Fibroblast of gingiva (primary cell): ENCODE measurements at regions not wholly inside any gene's neighbourhood (a gene's known extent, or its start where the extent isn't known, plus 50 kb on each side); places are given as distances from the start of the nearest gene placed in this dataset.
A peak's percentile ranks its signal among the peaks of the same experiment; 100 is the strongest.
"Not testable (repeated sequence)": the region's sequence is repeated elsewhere in the genome, so short reads cannot be mapped to it uniquely, and the experiment has no call there.

Experiments used
- DNase-seq: peaks from one replicate; pipeline ENCODE4 v3.0.0-alpha.2; 2011; ENCODE audit warnings: low read depth

DNA sequence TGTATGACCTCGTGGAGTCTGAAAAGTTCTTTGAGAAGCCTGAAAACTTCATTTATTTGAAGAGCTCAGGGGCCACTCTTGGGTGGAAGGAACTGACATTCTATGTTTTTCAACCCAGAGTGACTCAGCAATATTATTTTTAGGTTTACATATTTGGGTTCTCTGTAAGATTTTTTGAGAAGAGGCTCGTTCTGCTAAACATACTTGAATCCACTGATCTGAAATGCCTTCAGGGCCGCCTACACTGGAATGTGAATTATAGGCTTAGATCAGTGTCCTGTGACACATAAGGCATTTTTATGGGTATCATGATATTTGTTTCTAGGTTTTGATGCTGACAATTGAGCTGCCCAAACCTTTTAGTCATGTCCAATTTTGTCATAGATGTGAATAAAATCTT lies 86.2 kb downstream of the PSAT1 start:
- peak; percentile 11 for DNase-seq

DNA sequence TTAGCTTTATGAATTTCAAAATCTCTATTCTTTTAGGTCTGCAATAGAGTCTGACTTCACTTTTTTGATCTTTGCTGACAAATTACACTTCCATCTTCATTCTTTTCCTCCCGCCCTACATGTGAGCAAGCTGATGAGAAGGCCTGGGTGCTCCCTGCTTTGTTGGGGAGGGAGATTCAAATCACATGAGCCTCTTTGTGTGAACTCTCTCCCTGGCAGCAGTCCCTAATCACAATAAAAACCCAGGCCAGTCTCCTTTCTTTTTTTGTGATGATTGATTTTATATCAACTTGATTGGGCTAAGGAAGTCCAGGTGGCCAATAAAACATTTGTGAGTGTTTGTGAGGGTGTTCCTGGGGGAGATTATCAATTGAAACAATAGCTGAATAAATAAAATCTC lies 89.4 kb downstream of the PSAT1 start:
- DNase-seq, result no peak

DNA sequence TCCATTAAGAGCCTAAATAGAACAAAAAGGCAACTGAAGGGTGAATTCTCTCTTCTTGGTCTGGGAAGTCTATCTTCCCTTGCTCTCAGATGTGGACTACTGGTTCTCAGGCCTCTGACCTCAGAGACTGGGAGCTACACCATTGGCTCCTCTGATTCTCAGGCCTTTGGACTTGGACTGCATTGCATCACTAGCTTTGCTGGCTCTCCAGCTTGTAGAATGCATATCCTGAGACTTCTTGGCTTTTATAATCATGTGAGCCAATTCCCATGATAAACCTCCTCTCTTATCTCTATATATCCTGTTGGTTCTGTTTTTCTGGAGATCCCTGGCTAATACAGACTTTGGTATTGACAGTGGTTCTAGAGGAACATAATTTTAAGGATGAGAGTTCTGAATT lies 89.8 kb downstream of the PSAT1 start:
- DNase-seq, result no peak

DNA sequence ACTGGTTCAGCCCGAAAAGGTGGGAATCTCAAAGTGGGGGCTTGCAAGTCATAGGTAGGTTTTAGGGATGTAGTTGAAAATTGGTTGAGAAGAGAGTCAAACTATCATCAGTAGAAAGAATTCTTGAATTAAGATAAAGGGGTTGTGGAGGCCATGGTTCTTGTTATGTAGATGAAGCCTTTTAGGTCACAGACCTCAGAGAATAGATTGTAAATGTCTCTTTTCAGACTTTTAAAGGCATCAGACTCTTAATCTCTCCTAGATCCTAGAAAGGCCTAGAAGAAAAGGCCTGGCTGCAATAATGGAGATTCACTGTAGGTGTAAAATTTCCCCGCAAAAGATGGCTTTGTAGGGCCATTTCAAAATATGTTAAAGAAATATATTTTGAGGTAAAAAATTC lies 96.4 kb downstream of the PSAT1 start:
- DNase-seq, result no peak

DNA sequence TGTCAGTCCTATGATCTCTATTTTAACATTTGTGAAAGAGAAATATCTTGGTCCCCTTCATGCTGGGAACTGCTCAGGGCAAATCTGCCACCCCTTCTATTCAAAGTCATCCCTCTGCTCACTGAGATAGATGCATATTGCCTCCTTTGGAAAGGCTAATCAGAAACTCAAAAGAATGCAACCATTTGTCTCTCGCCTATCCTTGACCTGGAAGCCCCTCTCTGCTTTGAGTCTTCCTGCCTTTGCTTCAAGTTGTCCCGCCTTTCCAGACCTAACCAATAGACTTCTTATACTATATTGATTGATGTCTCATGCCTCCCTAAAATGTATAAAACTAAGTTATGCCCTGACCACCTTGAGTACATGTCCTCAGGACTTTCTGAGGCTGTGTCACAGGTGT lies 97.0 kb downstream of the PSAT1 start:
- no peak for DNase-seq

DNA sequence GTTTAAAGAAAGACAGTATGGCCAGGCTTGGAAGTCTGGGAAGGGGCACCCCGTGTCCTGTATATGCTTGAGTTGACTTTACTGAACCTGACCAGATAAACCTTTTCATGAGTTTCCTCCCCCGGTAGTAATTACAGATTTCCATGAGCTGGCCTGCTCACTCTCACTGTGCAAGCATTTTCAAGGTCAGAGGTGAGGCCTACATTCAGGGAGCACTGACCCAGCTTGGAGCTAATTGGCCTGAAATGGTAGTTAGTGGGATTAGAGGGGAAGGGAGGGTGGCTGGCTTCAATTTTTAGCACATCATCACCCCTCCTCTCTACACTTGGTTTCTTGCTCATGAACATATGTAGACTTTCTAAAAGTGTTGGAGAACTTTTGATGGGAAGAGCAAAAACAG lies 99.2 kb downstream of the PSAT1 start:
- DNase-seq, result no peak

DNA sequence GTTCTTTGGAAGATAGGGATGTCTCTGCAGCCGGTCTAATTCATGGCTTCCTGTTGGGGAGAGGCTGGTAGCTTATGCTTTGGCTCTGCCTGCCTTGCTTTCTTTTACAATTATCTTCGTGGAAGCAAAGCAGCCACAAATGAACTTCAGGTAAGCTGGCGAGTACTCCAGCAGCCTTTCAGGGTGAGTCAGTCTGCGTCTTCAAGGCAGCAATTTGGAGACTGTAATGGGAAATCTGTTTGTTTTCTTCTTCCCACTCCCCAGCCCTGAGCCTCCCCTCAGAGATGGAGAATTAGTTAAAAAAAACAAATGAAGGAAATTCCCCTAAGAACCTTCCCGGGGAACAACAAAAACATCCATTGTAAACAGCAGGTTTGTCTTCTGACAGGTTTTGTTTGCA lies 100.1 kb downstream of the PSAT1 start:
- no peak for DNase-seq

DNA sequence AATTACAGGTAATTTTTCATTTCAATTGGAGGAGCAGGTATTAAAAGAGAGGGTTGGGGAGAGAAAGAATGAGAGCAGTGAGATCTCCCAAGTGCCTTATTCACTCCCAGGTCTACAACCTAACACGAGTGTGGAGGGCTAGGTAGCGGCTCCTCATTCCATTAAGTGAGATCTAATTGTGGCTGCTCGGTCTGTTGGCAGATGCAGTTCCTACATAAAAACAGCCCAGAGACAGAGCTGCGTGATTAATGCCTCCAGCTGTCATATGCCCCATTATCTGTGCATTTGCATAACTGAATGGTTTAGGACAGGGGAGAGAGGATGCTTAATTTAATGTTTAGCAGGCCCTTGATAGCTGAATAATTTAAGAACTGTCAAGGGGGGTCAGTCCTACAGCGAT lies 100.5 kb downstream of the PSAT1 start:
- no peak for DNase-seq

DNA sequence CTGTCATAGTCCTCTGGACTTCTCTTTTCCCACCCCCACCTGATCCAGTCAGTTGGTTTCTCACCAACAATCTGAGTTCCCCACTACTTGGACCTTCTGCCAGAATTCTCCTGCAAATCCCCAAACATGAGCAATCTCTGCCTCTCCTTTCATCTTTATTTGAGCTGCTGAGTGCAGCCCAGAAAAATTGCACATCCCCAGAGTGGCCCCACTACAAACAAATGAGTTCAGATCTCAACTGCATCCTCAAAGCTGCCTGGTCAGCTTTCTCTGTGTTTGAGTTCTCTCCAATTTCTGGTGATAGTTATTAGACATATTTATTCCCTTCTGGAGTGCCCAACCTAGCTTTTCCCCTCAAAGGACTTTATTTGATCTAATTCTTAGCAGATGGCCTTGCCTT lies 102.2 kb downstream of the PSAT1 start:
- DNase-seq, result no peak

DNA sequence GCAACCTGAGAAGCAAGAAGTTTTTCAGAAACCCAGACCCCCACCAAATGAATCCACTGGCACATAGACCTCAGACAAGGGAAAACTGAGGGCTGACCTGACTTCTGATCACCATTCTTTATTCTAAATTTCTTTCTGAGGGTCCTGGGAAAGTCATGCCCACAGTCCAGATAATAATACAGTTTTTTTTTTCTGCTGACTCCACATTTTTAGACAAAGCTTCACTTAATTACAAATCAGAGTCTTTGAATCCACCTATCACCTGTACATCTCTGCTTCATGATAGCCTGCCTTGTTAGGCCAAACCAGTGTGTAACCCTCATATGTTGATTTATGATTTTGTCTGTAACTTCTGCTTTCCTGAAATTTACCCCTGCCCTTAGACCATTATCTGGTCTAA lies 103.6 kb downstream of the PSAT1 start:
- DNase-seq, result no peak

DNA sequence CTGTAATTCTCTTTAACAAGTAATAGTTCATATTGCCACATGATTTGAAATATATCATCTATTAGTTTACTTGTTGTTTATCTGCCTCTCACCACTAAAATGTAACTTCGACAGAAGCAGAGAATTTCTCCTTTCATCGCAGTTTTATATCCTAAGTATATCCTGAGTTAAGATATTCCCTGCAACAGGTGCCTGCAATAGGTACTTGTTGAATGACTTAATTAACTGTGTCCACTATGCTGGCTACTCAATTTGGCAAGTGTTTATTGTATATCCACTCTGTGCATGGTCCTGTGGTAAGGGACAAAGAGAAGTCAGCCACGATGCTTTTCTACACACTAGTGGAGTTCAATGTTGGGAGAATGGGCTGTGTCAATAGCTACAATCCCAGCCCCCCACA lies 108.5 kb downstream of the PSAT1 start:
- DNase-seq, result no peak

DNA sequence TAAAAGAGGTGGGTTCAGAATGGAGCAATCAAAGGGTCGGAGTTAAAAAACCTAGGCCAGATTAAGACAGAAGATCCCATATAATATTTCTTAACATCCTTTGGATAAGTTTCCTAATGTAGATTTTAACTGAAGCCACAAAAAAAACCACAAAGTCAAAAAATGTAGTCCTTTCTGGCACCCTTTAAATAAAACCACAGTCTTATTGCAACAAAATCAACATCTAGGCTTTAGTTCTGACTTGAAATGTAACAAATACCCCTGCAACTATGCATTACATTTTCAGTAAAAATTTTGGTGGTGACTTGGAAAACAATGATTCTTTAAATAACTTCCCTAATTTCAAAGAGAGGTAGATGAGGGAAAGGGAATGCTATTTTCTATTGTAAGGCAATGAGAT lies 109.2 kb downstream of the PSAT1 start:
- peak; percentile 3 for DNase-seq

DNA sequence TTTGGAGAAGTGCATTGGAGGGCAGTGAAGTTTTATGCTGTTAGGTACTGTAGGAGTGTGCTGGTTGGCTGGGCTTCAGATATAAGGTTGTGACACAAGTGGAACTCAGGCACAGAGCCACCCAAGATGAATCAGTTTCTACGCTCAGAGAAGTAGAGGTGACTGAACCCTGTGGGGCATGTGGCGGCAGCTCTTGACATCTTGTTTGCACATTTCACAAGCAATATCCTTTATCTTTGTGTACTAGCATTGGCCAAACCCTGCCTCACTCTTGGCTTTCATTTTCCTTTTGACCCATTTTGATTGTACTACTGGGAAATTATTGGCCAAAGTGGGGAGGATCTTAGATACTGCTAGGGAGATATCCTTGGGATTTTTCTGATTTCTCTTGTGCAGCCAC lies 110.0 kb downstream of the PSAT1 start:
- no peak for DNase-seq

DNA sequence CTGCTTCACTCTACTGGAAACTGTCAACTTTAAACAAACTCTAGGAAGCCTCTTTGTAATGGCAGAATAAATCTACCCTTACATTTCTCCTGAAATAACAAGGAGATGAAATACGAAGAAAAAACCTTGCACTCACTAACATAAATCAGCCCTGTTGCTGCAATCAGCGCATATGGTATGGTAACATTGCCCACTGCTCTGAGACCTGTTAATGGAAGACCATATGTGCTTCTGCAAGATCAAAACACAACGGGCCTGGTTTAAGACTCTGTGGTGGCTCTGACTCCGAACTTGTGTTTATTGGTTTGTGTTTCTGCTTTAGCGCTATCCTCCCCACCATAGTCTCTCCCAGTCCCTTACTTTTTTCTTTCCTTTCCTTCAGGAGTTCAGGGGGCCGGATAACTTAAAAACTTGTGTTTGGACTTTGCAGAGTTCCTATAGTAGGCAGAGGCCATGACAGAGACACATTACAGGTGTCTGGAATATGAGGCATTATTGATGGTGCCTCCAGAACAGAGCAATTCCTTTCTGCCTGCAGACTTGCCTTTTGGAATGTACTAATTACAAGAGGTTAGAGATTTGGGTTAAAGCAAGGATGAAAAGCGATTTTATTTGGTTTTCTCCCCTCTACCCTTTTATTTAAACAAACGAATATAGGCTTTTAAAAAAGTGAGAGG lies 110.8 kb downstream of the PSAT1 start:
- no peak for DNase-seq

DNA sequence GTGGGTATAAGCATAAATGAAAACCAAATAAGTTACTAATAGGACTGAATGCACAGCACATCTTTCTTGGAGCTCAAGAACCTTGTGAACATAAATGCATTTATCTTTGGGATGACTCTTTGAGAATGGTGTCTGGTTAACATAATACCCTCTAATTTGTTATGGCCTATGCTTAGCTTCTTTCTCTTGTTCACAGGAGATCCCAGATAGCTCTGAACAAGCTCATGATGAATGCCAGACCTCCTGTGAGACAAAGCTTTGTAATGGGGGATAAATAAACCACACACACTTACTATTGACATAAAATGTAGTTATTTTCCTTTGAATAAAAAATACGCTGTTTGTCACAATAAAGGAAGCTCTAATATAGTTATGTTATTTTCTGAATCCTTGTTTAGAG lies 111.5 kb downstream of the PSAT1 start:
- DNase-seq, result no peak

DNA sequence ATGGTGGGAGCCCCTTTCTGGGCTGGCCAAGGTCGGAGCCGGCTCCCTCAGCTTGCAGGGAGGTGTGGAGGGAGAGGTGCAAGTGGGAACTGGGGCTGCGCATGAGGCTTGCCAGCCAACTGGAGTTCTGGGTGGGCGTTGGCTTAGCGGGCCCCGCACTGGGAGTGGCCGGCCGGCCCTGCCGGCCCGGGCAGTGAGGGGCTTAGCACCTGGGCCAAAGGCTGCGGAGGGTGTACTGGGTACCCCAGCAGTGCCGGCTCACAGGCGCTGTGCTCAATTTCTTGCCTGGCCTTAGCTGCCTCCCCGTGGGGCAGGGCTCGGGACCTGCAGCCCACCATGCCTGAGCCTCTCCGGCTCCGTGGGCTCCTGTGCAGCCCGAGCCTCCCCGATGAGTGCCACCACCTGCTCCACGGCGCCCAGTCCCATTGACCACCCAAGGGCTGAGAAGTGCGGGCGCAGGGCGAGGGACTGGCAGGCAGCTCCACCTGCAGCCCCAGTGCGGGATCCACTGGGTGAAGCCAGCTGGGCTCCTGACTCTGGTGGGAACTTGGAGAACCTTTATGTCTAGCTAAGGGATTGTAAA lies 113.1 kb downstream of the PSAT1 start:
- DNase-seq, result not testable (repeated sequence)

DNA sequence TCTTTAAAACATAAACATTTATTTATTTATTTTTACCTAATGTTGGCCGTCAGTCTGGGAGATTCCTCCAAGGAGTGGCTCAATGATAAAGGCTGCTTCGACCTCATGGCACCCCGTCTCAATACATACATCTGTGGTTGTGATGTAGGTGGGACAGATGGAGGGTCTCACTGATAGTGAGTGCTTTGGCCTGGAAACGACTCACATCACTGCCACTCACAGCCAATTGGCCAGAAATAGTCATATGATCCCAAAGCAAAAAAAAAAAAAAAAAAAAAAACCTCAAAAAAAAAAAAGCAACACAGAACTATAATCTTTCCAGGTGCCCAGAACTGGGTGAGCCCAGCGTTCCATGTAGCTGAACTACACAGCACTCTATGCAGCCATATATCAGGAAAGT lies 125.4 kb downstream of the PSAT1 start:
- DNase-seq, result no peak

DNA sequence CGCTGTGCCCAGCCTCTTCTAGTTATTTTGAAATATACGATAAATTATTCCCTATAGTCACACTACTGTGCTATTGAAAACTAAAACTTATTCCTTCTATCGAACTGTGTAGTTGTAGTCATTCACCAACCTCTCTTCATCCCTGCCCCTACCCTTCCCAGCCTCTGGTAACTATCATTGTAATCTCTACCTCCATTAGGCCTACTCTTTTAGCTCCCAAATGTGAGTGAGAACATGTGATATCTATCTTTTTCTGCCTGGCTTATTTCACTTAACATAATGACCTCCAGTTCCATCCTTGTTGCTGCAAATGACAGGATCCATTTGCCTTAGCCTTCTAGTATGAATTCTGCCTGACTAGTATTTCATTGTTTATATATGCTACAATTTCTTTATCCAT lies 127.4 kb downstream of the PSAT1 start:
- no peak for DNase-seq

DNA sequence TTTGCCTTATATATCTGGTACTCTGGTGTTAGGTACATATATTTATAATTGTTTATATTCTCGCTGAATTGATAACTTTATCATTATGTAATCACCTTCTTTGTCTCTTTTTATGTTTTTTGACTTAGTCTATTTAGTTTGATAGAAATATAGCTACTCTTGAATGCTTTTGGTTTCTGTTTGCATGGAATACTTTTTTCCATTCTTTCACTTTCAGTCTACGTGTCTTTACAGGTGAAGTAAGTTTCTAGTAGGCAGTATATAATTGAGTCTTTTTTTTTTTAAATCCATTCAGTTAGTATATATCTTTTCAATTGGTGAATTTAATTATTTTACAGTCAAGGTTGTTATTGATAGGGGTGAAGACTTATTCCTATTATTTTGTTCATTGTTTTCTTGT lies 131.7 kb downstream of the PSAT1 start:
- no peak for DNase-seq

DNA sequence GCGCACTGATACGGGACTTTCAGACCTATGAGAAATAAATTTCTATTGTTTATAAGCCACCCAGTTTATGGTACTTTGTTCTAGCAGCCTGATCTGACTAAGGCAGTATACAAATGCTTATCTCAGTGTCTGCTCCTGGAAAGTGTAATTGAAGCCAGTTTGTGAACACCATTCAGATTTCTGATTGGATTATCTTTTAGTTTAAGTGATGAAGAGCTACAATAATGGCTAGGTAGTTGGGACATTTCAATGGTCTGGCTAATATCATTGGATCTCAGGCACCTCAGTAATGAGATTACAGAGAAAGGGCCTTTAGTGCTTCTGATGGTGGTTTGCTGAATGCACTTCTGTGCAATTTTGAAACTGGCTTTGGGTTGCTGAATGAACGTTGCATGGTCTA lies 133.5 kb downstream of the PSAT1 start:
- DNase-seq, result no peak

DNA sequence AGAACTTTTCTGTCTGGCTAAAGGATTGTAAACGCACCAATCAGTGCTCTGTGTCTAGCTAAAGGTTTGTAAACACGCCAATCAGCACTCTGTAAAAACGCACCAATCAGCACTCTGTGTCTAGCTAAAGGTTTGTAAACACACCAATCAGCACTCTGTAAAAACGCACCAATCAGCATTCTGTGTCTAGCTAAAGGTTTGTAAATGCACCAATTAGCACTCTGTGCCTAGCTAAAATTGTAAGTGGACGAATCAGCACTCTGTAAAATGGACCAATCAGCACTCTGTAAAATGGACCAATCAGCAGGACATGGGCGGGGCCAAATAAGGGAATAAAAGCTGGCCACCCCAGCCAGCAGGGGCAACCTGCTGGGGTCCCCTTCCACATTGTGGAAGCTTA lies 134.1 kb downstream of the PSAT1 start:
- DNase-seq, result not testable (repeated sequence)

DNA sequence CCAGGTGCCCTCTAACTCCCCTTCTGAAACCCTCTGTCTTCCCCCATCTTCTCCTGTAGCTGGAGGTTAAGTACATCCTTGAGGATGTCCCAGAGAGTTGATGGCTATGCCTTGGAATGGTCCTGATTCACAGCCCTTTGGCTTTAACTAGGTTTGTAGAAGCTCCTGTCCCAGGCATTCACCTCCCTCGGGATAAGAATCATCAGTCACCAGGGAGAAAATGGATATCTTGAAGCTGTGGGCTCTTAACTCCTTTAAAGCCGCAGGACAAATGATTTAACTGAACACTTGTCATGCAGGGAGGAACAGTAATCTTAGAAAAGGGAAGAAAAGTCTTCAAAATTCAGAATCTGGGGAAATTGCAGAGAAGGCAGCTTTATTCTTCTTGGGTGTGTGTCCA lies 139.9 kb downstream of the PSAT1 start:
- DNase-seq, result no peak

DNA sequence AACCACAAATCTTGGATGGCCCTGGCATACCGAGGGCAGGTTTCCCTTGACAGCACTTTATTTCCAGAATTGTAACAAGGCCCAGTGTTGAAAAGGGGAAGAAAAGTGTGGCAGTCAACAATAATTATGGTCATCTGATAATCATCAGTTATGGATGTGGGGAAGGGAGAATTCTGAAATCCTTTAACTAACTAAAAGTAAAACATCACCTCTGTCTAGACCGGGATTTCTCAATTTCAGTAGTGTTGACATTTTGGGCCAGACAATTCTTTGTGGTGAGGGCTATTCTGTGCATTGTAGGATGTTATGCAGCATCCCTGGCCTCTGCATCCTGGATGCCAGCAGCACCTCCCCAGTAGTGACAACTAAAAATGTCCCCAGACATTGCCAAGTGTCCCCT lies 140.4 kb downstream of the PSAT1 start:
- DNase-seq, result no peak

DNA sequence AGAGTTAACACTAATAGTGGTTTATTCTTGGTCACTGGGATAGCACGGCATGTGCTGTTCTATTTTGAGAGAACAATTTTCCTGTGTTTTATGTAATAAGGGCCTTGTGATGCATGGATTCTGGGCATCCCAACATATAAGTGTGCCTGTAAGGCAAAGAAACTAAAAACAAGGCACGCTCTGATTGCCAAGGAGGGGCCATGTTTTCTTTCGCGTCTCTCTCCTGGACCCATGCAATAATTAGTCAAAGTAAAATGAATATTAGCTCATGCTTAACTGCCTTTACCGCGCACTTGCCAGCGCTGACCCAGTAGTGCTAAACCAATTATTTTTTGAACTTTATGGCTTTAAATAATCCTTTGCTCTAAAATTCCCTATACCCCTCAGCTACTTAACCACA lies 140.9 kb downstream of the PSAT1 start:
- no peak for DNase-seq

DNA sequence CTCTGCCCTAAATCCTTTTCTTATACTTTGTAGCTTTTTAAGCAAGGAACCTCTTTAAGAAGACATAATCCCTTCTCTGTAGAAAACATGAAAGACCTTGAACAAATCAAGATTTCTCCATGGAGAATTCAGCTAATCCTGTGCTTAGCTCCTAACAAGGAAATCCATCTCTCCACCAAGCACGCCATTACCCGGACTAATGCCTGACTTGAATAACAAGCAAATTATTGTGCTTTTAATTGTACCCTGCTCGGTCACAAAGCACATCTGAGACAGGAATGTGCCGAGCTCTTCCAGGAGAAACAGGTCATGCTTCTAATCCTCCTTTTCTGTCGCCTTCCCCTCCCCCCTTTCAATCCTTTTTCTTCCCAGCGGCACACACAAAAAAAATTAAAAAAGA lies 141.3 kb downstream of the PSAT1 start:
- no peak for DNase-seq
